SK-N-DZ (cell line): ENCODE measurements at regions not wholly inside any gene's neighbourhood (a gene's known extent, or its start where the extent isn't known, plus 50 kb on each side); places are given as distances from the start of the nearest gene placed in this dataset.

Experiments
- DNase-seq: peaks from one replicate; pipeline ENCODE4 v3.0.0-alpha.2; 2015; ENCODE audit warnings: low spot score

- no peak for DNase-seq
Observed at GRCh38 chr22:48803171-48803947, 1024.3 kb downstream of the BRD1 start.

- no peak for DNase-seq
Observed at GRCh38 chr22:48802576-48802975, 1025.1 kb downstream of the BRD1 start.

- DNase-seq = no peak
Observed at GRCh38 chr22:48800886-48801607, 1026.6 kb downstream of the BRD1 start.

DNA sequence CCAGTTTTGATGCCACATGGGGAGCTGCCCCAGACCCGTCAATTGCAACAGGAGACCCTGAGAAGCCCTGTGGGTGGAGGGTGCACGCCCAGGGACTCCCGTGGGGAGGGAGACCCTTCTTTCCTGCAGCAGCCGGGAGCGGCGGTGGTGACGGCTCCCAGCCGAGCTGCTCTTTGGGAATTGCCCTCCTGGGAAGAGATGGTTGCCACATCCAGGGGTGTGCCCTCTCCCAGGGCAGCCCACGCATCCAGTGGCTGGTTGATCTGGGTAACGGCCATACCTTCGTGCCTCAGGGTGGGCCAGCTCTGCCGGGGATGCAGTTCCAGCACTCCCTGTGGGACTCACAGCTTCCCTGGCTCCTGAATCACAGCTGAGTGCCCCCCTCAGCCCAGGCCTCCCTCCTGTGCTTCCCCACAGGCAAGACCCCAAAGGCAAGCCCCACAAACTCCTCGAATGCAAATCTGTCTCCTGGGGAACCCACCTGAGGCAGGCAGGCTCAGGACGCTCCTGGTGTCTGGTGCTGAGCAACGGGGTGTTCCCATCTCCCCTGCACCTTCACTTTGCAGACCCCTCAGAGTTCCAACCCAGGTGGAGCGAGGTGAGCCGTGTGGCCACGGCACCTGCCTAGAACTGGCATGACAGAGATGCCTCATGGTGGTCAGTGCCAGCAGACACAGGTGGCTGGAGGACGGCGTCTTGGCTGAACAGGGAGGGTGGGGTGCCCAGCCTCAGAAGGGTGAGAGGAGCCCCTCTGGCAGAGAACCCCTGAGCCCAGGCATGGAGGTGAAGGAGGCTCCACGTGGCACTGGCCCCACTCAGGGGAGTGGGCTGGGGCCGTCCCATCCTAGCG is 1027.4 kb downstream of the BRD1 start:
- no peak for DNase-seq

GRCh38 chr22:48799227-48799970 is 1028.3 kb downstream of the BRD1 start:
- no peak for DNase-seq

DNA sequence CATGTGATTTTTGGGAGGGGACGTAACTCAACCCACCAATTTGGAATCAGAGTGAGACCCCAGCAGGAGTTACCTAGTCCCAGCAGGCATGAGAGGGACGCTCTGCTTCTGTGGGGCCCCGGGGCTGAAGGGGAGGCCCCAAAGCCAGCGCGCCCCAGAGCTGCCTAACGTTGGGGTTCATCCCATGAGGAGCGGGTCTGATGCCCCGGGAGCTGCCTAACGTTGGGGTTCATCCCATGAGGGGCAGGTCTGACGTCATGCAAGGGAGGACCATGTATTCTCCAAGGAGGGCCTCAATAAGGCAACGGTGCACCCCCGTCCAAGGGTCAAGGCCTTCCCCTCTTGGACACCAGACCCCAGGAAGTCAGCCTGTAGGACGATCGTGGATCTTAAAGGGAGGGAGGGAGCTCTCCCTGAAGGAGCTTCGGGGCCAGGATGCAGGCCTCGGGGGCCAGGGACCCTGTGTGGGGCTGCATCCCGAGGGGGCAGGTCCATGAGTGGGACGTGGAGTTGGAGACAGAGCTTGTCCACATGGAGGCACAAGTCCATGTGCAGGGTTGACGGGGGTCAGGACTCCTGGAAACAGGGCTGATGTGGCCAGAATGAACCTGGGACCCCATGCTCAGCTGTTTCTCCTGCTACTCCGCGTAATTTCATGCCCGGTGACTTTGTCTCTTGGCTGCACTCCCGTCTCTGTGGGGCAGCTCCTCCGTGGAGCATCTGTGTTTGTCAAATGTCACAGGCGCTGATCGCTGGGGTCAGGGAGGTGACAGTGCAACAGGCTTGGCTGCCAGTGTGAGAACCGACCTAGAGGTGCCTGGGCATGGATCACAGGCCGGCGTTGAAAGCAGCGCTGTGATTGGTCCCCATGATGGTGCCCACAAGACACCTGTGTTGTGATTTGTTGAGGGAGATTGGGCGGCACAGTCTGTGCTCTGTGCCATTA is 1029.1 kb downstream of the BRD1 start:
- no peak for DNase-seq

- no peak for DNase-seq
Observed at GRCh38 chr22:48797731-48798130, 1029.9 kb downstream of the BRD1 start.

GRCh38 chr22:48796310-48797015 is 1031.2 kb downstream of the BRD1 start:
- no peak for DNase-seq

DNA sequence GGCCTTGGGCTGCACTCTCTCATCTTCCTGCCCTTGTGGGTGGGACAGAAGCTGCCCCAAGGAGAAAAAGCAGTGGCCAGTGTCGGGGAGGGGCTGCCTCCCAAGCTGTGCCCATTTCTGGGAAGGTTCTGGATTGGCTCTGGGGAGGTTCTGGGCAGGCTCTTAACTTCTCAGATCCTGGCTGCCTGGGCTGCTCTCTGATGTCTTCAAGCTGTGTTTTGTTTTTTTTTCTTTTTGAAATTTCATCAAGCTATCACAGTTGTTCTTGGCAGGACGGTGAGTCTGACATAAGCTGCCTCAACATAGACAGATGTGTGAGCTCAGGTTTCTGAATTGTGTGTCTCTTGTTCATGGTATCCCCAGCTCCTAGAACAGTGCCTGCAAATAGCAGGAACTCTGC is 1032.0 kb downstream of the BRD1 start:
- DNase-seq = no peak

DNA sequence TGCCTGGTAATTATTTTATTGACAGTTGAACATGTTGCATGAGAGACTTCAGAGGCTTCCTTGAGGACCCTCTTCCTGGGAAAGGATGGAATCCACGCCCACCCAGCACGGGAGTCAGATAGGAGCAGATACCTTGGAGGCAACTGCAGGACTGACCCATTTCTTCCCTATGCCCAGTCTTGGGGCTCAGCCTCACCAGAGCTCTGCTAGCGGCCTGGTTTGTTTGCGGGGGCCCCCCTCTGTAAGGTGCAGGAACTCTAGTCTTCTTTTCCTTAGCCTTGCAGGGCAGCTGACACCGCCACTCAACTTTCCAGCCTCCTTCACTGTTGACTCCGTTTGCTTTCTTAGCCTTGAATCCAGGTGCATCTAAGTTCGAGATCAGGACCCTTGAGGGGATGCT is 1032.8 kb downstream of the BRD1 start:
- DNase-seq = no peak

- no peak for DNase-seq
Observed at GRCh38 chr22:48793949-48794348, 1033.7 kb downstream of the BRD1 start.

GRCh38 chr22:48786679-48786996 is 1041.0 kb downstream of the BRD1 start:
- no peak for DNase-seq

DNA sequence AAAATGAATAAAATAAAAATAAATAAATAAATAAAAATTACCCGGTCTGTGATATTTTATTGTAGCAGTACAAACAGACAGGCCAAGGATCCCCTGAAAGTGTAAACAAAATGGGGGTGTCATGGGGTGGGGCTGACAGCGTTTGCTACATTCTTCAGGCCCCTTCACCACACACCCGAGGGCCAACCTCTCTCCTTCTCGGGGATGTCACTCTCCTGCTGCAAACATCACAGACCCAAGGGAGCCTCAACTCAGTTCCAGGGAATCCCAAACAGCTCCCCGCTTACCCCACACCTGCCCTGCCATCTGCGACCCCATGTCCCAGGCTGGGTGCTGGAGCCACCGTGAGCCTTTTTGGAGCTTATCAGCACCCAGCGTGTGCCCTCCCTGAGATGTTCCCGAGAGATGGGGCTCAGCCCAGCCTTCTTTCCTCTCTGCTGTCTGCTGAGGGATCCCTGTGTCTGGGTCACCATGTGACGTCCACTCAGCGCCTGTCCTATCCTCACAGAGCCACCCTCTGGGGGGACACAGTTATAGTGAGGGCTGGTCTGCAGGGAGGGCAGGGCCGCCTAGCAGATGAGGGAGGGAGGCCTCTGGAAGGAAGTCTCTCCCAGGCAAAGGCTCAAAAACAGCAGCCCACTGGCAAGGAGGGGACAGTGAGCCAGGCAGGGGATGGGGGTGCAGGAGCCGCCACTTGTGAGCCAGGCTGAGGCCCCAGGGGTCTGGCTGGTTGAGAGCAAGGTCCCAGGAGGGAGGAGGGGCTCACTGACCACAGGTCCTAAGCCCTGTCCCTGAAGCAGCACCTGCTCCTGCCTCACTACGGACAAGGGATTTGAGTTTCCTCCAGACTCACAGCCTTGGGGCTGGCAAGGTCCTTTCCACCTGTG is 1041.6 kb downstream of the BRD1 start:
- no peak for DNase-seq

GRCh38 chr22:48784701-48785503 is 1042.8 kb downstream of the BRD1 start:
- DNase-seq = no peak

DNA sequence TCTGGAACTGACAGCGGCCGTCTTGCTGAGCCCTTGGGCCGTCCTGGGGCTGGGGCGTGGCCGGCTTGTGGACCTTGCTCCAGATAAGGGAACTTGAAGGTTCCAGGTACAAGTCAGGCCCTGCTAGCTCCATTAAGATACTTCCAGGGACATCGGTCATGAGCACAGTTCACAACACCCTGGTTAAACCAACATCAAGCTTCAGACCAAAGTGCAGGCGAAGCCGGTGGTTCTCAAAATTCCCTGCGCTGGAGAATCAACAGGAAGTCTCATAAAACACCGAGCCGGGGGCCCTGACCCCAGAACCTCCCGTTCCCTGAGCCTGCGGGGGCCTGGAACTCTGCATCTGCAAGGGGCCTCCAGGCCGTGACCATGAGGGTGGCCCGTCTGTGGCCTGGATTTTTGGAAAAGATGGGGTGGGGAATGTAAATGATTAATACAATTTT is 1043.8 kb downstream of the BRD1 start:
- no peak for DNase-seq

DNA sequence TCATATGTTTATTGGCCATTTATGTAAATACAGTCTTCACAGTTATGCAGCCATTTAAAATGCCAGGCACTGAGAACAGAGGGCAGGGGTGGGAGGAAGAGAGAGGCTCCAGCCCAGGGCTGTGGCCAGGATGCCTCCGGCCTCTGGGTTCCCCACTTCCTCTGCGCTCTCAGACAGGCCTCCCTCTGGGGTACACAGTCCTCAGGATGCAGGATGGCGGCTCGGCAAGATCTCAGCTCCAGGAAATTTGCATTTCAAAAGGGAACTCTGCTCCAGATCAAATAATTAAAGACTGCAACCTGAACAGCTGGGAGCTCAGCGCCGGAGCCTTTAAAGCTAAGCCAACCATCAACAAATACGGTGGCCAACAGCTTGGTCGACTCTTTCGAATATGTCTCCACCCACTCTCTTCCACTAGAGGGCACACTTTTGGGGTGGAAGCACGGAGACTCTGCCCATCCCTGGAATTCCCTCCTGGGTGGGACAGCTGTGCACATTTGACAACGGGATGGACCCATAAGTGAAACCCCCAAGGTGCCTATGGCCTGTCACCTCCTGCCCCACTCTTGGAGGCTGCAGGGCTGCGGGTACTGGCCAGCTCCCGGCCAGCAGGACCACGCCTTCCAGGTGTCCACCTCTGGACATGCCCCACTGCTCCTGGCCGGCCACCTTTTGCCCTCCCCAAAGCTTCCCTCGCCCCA is 1044.7 kb downstream of the BRD1 start:
- DNase-seq = no peak

GRCh38 chr22:48782326-48782725 is 1045.3 kb downstream of the BRD1 start:
- DNase-seq = no peak
